SHP77 treated with DMSO at 0.1 percent for 48 hours (cell line): ENCODE measurements at regions not wholly inside any gene's neighbourhood (a gene's known extent, or its start where the extent isn't known, plus 50 kb on each side); places are given as distances from the start of the nearest gene placed in this dataset.
A peak's percentile ranks its signal among the peaks of the same experiment; 100 is the strongest.

ENCODE experiments used
- DNase-seq: peaks from one replicate; lab custom pipeline; 2025; lab: John Stamatoyannopoulos, UW

DNA sequence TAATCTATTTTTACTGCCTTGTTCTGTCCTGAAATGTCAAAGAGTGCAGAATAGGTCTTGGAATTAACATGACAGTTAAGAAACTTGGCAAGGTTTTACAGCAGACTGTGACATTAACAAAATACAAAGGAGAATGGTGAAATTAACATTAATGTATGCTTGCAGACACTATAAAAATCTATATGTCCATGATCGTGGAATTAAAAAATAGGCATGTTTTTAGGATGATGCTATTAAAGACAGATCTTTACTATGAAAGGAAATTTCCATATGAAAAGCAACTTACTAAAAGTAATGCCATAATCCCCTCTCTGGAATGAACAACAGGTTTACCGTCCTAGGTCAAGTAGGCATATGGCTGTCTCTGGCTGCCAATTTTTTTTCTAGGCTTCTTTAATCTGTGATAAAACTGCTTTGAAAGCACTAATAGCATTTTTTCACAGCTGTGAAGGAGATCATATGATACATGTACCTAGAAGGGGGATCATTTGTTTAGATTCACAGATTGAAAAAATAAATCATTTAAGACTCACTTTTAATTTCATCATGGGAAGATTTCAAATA is 291.5 kb downstream of the ZNF536 start:
- DNase-seq = no peak

DNA sequence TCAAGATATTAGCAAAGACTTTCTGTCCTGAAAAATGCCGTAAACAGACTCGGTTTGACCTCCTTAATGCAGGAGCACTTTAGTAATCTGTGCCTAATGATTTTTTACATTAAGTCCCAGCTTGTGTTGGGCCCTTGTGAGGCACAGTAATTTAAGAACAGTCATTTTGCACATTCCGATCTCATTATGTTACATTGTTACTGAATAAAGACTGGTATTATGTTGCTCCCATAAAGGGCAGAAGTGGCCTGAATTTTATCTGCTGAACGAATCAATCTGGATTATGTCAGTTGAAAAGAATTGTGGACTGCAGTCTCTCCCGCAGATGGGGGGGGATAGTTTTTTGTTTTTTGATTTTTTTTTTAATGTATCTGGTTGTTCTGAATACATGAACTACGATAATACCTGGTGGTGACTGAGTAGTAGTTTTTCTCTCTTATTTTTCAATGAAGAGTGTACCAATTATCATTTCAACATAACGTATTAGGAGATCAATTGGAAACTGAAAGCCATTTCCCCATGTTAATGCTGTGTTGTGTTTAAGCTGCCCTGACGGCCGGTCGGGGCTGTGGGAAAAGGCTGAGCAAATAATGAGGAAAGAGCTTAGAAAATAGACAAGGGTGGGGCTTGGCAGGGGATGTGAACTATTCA is 290.2 kb downstream of the ZNF536 start:
- DNase-seq = no peak

- no peak for DNase-seq
These were observed 287.5 kb downstream of the ZNF536 start for GRCh38 chr19:30659638-30660037.

DNA sequence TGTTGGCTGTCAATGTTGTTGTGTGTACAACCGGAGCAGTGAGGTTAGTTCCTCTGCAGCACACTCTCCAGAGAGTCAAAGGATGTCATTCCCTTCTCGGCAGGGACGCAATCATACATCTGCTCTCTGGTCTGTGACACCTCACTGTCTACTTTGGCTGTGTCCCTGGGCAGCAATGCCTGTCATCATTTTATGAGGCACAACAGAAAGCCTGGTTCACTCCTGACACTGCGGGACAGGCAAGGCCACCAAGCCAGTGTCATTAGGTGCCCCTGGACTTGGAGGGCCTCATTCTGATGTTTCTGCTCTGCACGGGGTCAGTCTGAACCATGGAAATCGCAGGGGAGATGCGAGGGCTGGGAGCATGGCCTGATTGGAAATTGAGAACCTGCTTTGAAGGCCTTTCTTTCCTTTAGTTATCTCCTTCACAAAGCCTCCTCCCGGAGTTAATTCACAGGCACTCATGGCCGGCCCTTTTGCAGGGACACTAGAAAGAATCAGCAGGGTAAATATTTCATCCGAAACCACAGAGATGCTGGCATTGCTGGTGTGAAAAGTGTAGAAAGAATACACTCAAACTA is 284.4 kb downstream of the ZNF536 start:
- no peak for DNase-seq

- DNase-seq = no peak
These were observed 281.6 kb downstream of the ZNF536 start for GRCh38 chr19:30653646-30654386.

GRCh38 chr19:30652751-30653150 is 280.6 kb downstream of the ZNF536 start:
- DNase-seq = no peak

DNA sequence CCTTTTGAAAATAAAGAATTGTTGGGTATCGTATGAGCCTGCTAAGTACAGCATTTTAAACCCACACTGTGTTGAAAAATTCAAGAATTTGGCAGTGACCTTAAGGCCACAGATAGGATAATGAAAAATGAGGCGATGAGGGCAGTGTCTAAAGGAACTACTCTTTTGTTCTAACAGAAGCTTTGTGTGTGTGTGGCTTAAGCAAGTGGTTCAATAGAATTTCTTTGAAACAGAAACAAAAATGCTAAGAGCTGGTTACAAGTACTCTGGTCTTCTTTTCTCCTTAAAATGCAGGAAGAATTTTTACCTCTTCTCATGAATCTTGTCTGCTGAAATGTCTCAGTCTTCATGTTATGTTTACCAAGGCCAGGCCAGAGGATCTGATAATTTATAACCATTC is 279.5 kb downstream of the ZNF536 start:
- no peak for DNase-seq

GRCh38 chr19:30651066-30651465 is 278.9 kb downstream of the ZNF536 start:
- no peak for DNase-seq

GRCh38 chr19:30649934-30650614 is 277.9 kb downstream of the ZNF536 start:
- DNase-seq = peak; percentile 8

DNA sequence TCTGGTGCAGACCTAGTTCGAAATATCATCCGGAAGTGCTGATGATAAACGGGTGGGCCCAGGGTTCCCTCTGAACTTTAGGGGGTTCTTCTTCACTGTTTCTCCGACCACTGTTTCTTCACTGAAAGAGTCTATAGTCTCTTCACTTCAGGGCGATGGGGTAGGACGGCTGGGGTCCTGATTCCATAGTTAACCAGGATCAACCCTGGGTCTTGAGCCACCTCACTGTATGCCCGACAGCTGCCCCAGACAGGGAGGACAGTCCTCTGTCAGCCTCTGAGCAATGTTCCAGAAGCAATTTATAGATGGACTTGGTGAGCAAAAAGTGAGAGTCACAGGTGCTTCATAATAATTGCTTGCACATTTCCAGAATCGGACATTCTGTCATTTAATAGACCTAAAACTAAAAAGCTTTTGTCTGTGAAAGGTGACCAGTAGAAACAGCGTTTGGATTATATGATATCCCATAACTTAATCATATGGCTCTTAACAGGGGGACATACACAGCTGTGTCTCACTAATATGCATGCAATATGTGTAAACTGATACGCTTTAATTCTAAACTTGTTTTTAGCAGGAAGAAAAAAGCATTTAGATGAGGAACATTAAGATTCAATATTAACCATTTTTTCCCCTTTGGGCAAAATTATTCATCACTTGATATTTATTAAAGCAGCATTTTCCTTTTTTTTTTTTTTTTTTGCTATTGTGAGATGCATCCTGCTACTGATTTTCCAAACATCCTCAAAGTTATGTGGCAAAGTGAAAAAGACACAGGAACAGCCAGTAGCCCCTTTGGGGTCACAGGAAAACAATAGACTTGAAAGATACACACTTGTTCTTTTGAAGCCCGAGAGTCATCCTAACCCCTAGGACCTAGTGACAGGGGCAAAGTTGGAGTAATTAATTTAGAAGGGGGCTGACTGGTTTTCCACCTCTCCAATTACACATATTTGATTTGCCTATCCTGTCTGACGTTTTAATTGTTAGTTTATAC is 277.0 kb downstream of the ZNF536 start:
- no peak for DNase-seq

- DNase-seq = no peak
These were observed 275.9 kb downstream of the ZNF536 start for GRCh38 chr19:30647891-30648720.

DNA sequence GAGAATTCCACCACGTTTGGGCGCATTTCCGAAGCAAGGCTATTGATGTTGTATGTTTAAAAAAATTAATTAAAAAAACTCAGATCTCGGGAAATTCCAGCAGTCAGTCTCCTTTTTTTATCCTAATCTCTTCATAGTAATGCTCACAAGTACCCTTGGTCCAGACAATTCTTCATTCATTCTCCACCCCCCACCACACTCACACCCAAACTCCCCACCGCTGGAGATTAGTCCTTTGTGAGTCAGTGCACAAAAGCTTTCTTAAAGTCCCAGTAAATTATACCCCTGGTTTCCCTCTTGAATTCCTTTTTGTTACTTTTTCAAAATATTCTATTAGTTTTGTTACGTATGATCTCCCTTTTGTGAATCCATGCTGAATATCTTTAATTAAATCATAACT is 274.6 kb downstream of the ZNF536 start:
- DNase-seq = no peak

DNA sequence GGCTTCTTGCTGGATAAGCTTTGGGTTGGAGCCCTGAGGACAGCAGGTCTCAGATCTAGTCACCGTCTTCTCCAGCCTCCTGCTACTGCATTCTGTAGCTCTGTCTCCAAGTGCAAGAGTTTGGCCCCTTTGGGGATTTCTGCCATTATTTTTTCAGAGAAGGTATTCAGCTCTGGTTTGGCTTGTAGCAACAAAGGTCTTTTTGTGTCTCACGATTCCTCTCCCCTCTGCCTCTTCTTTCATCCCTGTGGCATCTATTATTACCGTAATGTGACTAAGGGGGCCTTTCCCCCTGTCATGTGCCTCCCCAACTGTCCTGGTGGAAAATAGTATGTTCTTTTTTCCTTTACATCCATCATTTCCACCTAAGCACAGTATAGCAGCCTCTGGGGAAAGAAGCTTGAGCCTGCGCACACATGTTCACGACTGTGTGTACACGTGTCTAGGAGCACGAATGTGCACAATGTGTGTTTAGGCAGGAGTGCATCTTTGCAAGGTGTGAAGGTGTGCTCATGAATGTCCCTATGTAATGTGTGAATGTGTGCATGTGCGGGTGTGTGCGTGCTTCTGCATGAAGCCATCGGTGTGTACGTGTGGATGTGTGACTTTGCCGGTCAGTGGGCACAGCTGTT is 273.9 kb downstream of the ZNF536 start:
- no peak for DNase-seq

DNA sequence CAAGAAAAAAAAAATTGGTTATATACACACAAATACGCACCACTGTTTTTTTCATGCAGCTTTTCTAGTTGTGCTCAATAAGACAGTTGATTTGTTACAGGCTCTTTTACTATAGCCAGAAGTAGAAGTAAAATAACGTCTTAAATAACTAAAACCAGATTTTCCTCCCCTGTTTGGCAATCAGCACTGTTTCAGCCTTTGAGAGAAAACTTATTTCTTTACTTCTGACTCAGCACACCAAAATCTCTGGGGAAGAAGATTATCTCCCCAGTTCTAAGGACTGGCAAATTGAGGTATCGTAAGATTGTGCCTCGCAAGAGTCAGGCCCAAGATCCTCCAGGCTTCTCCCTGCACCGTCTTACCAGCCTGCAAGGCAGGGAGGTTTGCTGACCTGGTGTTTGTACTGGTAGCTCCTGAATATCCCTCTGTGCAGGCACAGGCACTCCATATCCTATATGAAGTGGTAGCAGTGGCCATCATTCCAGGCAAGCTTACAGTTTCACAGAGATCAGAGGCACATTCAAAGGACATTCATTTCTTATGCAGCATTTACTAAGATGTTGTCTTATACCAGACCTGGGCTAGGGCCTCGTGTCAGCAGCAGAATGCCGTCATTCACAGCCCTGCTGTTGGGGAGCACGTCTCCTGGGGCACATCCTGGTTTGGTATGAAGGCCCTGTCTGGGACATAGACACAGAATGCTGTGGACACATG is 268.2 kb downstream of the ZNF536 start:
- DNase-seq = no peak

GRCh38 chr19:30638889-30639288 is 266.7 kb downstream of the ZNF536 start:
- no peak for DNase-seq

DNA sequence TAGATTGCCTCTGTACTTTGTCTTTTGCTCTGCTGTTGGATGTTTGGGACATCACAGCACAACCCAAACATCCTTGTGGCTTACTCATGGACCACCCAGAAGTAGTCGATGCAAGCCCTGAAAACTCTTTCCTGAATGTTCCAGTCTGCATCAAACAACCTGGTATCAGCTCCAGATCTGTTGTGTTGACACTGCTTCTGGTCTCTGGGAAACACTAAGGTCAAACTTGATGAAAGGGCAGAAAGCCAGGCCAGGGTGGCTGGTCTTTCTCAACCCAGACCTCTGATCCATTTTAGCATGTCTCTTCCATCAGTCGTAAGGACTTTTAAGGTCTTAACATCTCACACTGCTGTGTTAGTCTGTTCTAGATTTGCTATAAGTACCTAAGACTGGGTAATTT is 265.7 kb downstream of the ZNF536 start:
- no peak for DNase-seq

GRCh38 chr19:30634996-30635975 is 263.1 kb downstream of the ZNF536 start:
- no peak for DNase-seq
